ENCODE measurements at regions not wholly inside any gene's neighbourhood (a gene's known extent, or its start where the extent isn't known, plus 50 kb on each side); places are given as distances from the start of the nearest gene placed in this dataset.

DNA sequence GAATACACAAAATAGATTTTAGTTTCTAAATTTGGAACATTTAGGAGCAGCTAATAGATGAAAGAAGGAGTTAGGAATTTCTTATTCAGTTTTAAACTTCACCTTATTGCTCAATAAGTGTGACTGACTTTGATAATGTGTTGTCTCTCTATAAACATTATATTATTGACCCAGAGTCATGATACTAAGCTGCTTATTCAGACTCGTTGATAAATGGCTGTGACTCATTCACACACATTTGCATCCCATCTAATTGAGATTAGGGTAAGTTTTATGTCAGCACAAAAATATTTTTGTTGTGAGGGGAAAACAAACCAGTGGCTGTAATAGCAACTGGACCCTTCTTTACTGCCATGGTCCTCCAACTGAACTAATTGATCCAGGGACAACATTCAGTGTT lies 137.6 kb downstream of the GOLIM4 start:
- H3K4me1 Mint-ChIP-seq = no peaks in the 10 kb centered on the region
- no peaks in the 10 kb centered on the region for H3K36me3 Mint-ChIP-seq

DNA sequence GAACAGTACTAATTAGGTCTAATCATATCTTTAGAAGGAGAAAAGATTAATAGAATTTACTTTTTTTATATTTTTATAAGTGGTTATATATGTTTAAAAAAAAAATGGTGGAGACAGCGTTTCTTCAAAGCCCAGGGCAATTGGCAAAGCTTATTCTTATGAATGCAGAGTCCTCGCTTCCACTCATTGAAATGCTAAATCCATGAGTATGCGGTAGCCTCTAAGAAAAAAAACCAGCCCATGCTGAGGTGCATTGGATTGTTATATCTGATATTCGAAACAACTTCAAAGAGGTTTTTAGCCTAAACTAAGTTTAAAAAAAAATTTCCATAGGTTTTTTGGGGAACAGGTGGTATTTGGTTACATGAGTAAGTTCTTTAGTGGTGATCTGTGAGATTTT lies 142.8 kb downstream of the GOLIM4 start:
- H3K4me3 Mint-ChIP-seq = no peak overlapping the region
- DNase-seq (no peak), ATAC-seq (replicated peaks) (no peak)
- no peaks in the 10 kb centered on the region for H3K4me1 Mint-ChIP-seq
- H3K36me3 Mint-ChIP-seq = no peaks in the 10 kb centered on the region
- H3K27ac Mint-ChIP-seq = no peak overlapping the region
- H3K9me3 Mint-ChIP-seq = peaks cover 0 to 2% of the 10 kb centered on the region in 2 donors
- H3K27me3 Mint-ChIP-seq = no peaks in the 10 kb centered on the region

More for the DNA sequence above, 137.6 kb downstream of the GOLIM4 start:
- Mint-ChIP-seq H3K9me3 (no peaks in the 10 kb centered on the region), H3K27me3 (peaks cover 0 to 3% of the 10 kb centered on the region in 2 donors), H3K4me3 (no peak overlapping the region), H3K27ac (no peak overlapping the region)
- ATAC-seq (replicated peaks) = no peak
- no peak for DNase-seq

GRCh38 chr3:167950212-167950611 lies 145.5 kb downstream of the GOLIM4 start:
- Mint-ChIP-seq H3K9me3 (peaks cover 0 to 3% of the 10 kb centered on the region in 2 donors), H3K27me3 (no peaks in the 10 kb centered on the region), H3K4me1 (no peaks in the 10 kb centered on the region), H3K36me3 (no peaks in the 10 kb centered on the region), H3K27ac (no peak overlapping the region), H3K4me3 (no peak overlapping the region)
- DNase-seq (no peak), ATAC-seq (replicated peaks) (no peak)

- Mint-ChIP-seq H3K4me3 (no peak overlapping the region), H3K36me3 (no peaks in the 10 kb centered on the region), H3K27ac (no peak overlapping the region), H3K27me3 (peaks cover 17 to 20% of the 10 kb centered on the region in 2 donors), H3K4me1 (no peaks in the 10 kb centered on the region), H3K9me3 (no peaks in the 10 kb centered on the region)
- no peak for ATAC-seq (replicated peaks)
- DNase-seq = no peak
These were observed 154.3 kb downstream of the GOLIM4 start for GRCh38 chr3:167941234-167941995.

DNA sequence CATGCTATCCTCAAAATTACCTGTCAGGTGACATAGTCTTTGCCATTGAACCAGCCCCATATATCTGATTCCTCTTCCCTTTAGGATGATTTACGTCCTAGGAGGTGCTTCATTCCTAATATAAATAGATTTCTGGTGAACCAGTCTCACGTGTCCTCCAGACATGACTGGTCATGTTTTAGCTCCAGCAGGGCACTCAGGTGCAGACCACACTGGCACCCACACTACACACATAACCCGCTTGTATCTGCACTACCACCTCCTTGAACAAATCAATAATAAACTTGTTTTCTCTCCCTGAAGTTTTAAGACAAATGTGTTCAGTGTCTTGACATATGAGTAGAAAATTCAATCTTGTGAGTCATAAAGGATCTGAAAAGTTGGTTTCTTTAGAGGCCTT lies 155.5 kb downstream of the GOLIM4 start:
- Mint-ChIP-seq H3K4me3 (no peak overlapping the region), H3K9me3 (no peaks in the 10 kb centered on the region), H3K4me1 (no peaks in the 10 kb centered on the region), H3K36me3 (no peaks in the 10 kb centered on the region), H3K27me3 (peaks cover 17 to 20% of the 10 kb centered on the region in 2 donors), H3K27ac (no peak overlapping the region)
- DNase-seq (no peak), ATAC-seq (replicated peaks) (no peak)

DNA sequence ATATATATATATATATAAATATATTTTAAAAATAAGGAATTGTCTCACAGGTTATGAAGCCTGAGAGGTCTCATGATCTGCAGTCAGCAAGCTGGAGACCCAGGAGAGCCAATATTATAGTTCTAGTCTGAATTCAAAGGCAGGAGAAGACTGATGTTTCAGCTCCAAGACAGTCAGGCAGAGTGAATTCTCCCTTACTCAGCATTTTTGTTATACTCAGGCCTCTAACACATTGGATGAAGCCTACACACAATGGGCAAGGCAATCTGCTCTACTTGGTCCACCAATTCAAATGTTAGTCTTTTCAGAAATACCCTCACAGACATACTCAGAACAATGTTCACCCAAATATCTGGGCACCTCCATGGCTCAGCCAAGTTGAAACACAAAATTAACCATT lies 157.2 kb downstream of the GOLIM4 start:
- no peak for ATAC-seq (replicated peaks)

GRCh38 chr3:167936019-167936418 lies 159.7 kb downstream of the GOLIM4 start:
- no peak for DNase-seq
- peaks cover 4 to 9% of the 10 kb centered on the region in 2 donors for H3K27me3 Mint-ChIP-seq
- no peaks in the 10 kb centered on the region for H3K4me1 Mint-ChIP-seq
- no peaks in the 10 kb centered on the region for H3K9me3 Mint-ChIP-seq
- ATAC-seq (replicated peaks) = no peak
- no peak overlapping the region for H3K4me3 Mint-ChIP-seq
- H3K27ac Mint-ChIP-seq = no peak overlapping the region
- H3K36me3 Mint-ChIP-seq = no peaks in the 10 kb centered on the region

More for the DNA sequence above, 157.2 kb downstream of the GOLIM4 start:
- no peaks in the 10 kb centered on the region for H3K9me3 Mint-ChIP-seq
- H3K4me1 Mint-ChIP-seq = no peaks in the 10 kb centered on the region
- DNase-seq = no peak
- no peak overlapping the region for H3K4me3 Mint-ChIP-seq
- peaks cover 17 to 20% of the 10 kb centered on the region in 2 donors for H3K27me3 Mint-ChIP-seq
- no peaks in the 10 kb centered on the region for H3K36me3 Mint-ChIP-seq
- H3K27ac Mint-ChIP-seq = no peak overlapping the region

DNA sequence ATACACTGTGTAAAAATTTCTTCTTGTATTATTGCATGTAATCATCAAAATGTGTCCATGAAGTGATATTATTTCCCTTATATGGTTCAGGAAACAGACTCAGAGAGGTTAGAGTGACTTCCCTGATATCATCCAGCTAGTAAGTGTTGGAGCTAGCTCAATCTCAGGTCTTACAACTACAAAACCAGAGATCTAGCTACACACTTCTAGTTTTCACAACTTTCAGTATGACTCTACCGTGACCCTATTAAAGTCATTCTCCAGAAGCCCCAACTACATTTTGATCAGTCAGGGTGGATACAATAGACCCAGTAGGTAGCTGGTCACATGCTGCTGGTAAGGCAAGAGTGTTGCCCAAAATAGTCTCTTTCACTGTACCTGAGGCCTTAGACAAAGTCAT lies 165.3 kb downstream of the GOLIM4 start:
- no peaks in the 10 kb centered on the region for H3K4me1 Mint-ChIP-seq
- no peaks in the 10 kb centered on the region for H3K36me3 Mint-ChIP-seq
- H3K4me3 Mint-ChIP-seq = no peak overlapping the region
- no peak overlapping the region for H3K27ac Mint-ChIP-seq
- H3K27me3 Mint-ChIP-seq = peaks cover 2 to 10% of the 10 kb centered on the region in 2 donors
- DNase-seq (no peak), ATAC-seq (replicated peaks) (peak; percentile 25 to 29)
- H3K9me3 Mint-ChIP-seq = no peaks in the 10 kb centered on the region

- no peak overlapping the region for H3K4me3 Mint-ChIP-seq
- H3K9me3 Mint-ChIP-seq = no peaks in the 10 kb centered on the region
- DNase-seq (no peak), ATAC-seq (replicated peaks) (no peak)
- H3K27ac Mint-ChIP-seq = no peak overlapping the region
- H3K36me3 Mint-ChIP-seq = no peaks in the 10 kb centered on the region
- H3K4me1 Mint-ChIP-seq = no peaks in the 10 kb centered on the region
- peaks cover 4 to 11% of the 10 kb centered on the region in 2 donors for H3K27me3 Mint-ChIP-seq
These were observed 165.8 kb downstream of the GOLIM4 start for GRCh38 chr3:167929968-167930367.

- H3K9me3 Mint-ChIP-seq = no peaks in the 10 kb centered on the region
- no peak overlapping the region for H3K27ac Mint-ChIP-seq
- no peak for DNase-seq
- no peak overlapping the region for H3K4me3 Mint-ChIP-seq
- no peak for ATAC-seq (replicated peaks)
- H3K4me1 Mint-ChIP-seq = no peaks in the 10 kb centered on the region
- peaks cover 4 to 11% of the 10 kb centered on the region in 2 donors for H3K27me3 Mint-ChIP-seq
- no peaks in the 10 kb centered on the region for H3K36me3 Mint-ChIP-seq
These were observed 167.3 kb downstream of the GOLIM4 start for GRCh38 chr3:167928381-167928780.

- peaks cover 4% of the 10 kb centered on the region in 2 donors for H3K27me3 Mint-ChIP-seq
- ATAC-seq (replicated peaks) = no peak
These were observed 175.0 kb downstream of the GOLIM4 start for GRCh38 chr3:167920747-167921146.

GRCh38 chr3:167919590-167919989 lies 176.1 kb downstream of the GOLIM4 start:
- ATAC-seq (replicated peaks) (no peak), DNase-seq (no peak)
- H3K4me3 Mint-ChIP-seq = no peak overlapping the region
- H3K27me3 Mint-ChIP-seq = no peaks in the 10 kb centered on the region
- H3K27ac Mint-ChIP-seq = no peak overlapping the region
- no peaks in the 10 kb centered on the region for H3K36me3 Mint-ChIP-seq
- no peaks in the 10 kb centered on the region for H3K4me1 Mint-ChIP-seq
- H3K9me3 Mint-ChIP-seq = no peaks in the 10 kb centered on the region

More at GRCh38 chr3:167920747-167921146, 175.0 kb downstream of the GOLIM4 start:
- H3K4me3 Mint-ChIP-seq = no peak overlapping the region
- H3K4me1 Mint-ChIP-seq = no peaks in the 10 kb centered on the region
- no peak overlapping the region for H3K27ac Mint-ChIP-seq
- no peaks in the 10 kb centered on the region for H3K9me3 Mint-ChIP-seq
- no peak for DNase-seq
- H3K36me3 Mint-ChIP-seq = no peaks in the 10 kb centered on the region

GRCh38 chr3:167918686-167919085 lies 177.0 kb downstream of the GOLIM4 start:
- Mint-ChIP-seq H3K4me1 (no peaks in the 10 kb centered on the region), H3K27me3 (no peaks in the 10 kb centered on the region), H3K36me3 (no peaks in the 10 kb centered on the region), H3K4me3 (no peak overlapping the region), H3K9me3 (no peaks in the 10 kb centered on the region), H3K27ac (no peak overlapping the region)
- no peak for ATAC-seq (replicated peaks)
- no peak for DNase-seq

GRCh38 chr3:167918008-167918596 lies 177.6 kb downstream of the GOLIM4 start:
- ATAC-seq (replicated peaks) = no peak
- H3K4me3 Mint-ChIP-seq = no peak overlapping the region
- H3K27me3 Mint-ChIP-seq = no peaks in the 10 kb centered on the region
- no peaks in the 10 kb centered on the region for H3K36me3 Mint-ChIP-seq
- H3K27ac Mint-ChIP-seq = no peak overlapping the region
- H3K9me3 Mint-ChIP-seq = no peaks in the 10 kb centered on the region
- H3K4me1 Mint-ChIP-seq = no peaks in the 10 kb centered on the region
- no peak for DNase-seq

DNA sequence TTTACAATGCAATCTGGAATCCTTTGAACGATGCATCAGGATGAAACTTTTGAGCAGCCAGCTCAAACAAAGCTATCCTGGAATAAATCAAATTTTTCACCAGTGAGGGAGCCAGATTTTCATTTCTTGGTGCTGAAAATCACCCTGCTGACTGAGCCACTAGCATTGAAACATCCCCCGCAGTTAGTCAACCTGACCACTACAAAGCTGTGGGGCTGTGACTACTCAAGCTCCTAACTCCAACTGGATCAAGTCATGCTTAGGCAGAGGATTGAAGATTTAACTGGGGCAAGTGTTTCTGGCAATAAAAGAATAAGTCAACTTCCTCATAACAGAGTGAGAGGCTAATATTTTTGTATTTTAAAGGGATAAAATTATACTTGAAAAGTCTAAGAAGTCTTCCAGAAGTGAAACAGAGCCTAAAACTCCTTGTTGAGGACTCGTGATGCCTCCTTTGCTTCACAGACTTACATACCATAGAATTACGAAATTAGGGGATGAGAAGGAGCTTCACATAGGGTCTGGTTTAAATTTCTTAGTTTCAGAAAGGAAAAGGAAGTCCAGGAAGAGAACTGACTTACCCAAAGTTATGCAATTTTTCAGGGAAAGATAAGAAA lies 177.8 kb downstream of the SERPINI1 start:
- ATAC-seq (replicated peaks) (peak in 1 of 2 donors; percentile 34), DNase-seq (no peak)
- Mint-ChIP-seq H3K27ac (no peak overlapping the region), H3K4me1 (no peaks in the 10 kb centered on the region), H3K4me3 (no peak overlapping the region), H3K36me3 (no peaks in the 10 kb centered on the region), H3K27me3 (peaks cover 0 to 4% of the 10 kb centered on the region in 2 donors), H3K9me3 (no peaks in the 10 kb centered on the region)

All from stimulated activated naive B cell treated with anti-CD40 and anti-IgM and Interleukin-4, amounts not matched to agents 10 μg/mL and 1 μg/mL and 100 μg/mL, for 72 hours (primary cell).